ENCODE measurements at regions not wholly inside any gene's neighbourhood (a gene's known extent, or its start where the extent isn't known, plus 50 kb on each side); places are given as distances from the start of the nearest gene placed in this dataset.

GRCh38 chr14:30256627-30257026 lies 302.3 kb upstream of the G2E3 start:
- TF ChIP-seq YY1 (IDR thresholded peaks at IDR 0.05; ENCODE audit: insufficient read depth, insufficient read length) = no peak
- TF ChIP-seq SUZ12 (IDR thresholded peaks at IDR 0.05; ENCODE audit: extremely low read depth, insufficient read depth, insufficient read length) = no peak

Data from NT2/D1 (cell line).